A673 (cell line): ENCODE measurements at regions not wholly inside any gene's neighbourhood (a gene's known extent, or its start where the extent isn't known, plus 50 kb on each side); places are given as distances from the start of the nearest gene placed in this dataset.

Experiments used
- BruUV-seq: library from RNA; stranded (reverse); fragments of 400-500 nt; replicated peaks from 2 replicates; lab custom pipeline; 2021; lab: Mats Ljungman, UMichigan
- CTCF ChIA-PET: fragments of 300-600 bp; sonication (Branson Sonifier 250); formaldehyde crosslinking; loops from one replicate; lab custom pipeline; 2022; ENCODE audit warnings: antibody characterized with exemption; lab: Charles Lee
- POLR2A ChIA-PET: fragments of 300-600 bp; sonication (Branson Sonifier 250); formaldehyde crosslinking; loops from one replicate; lab custom pipeline; 2022; ENCODE audit warnings: antibody characterized with exemption; ENCODE audit not compliant: low non-redundant PET; lab: Charles Lee
- DNase-seq: peaks from one replicate; pipeline ENCODE4 v3.0.0-alpha.2; 2015; ENCODE audit warnings: low spot score
- H3K27ac ChIP-seq: fragments of 200-600 bp; sonication (generic); 2 replicates; pipeline ENCODE4 v1.5.1; 2016; ENCODE audit warnings: mixed run types, low read depth, mild to moderate bottlenecking, mixed read lengths, antibody characterized with exemption, low read length; ENCODE audit not compliant: poor library complexity, severe bottlenecking
- H3K27me3 ChIP-seq: fragments of 200-600 bp; sonication (generic); replicated peaks from 2 replicates; pipeline ENCODE4 v1.6.1; 2017; ENCODE audit warnings: mixed run types, low read depth, mild to moderate bottlenecking, mixed read lengths, antibody characterized with exemption, low read length; ENCODE audit not compliant: insufficient read depth, poor library complexity
- H3K36me3 ChIP-seq: fragments of 200-600 bp; sonication (generic); 2 replicates; pipeline ENCODE4 v1.6.1; 2016; ENCODE audit warnings: mixed run types, mild to moderate bottlenecking, mixed read lengths, antibody characterized with exemption, low read length; ENCODE audit not compliant: insufficient read depth, poor library complexity, severe bottlenecking
- H3K4me1 ChIP-seq: fragments of 200-600 bp; sonication (generic); 2 replicates; pipeline ENCODE4 v1.6.1; 2017; ENCODE audit warnings: mixed run types, mild to moderate bottlenecking, mixed read lengths, antibody characterized with exemption, low read length; ENCODE audit not compliant: insufficient read depth, poor library complexity, severe bottlenecking
- H3K4me3 ChIP-seq: fragments of 200-600 bp; sonication (generic); 2 replicates; pipeline ENCODE4 v1.5.1; 2016; ENCODE audit warnings: low read depth, mixed run types, mild to moderate bottlenecking, mixed read lengths, low read length; ENCODE audit not compliant: poor library complexity, severe bottlenecking
- H3K9me3 ChIP-seq: fragments of 200-600 bp; sonication (generic); 2 replicates; pipeline ENCODE4 v1.6.1; 2016; ENCODE audit warnings: mixed run types, low read depth, mild to moderate bottlenecking, mixed read lengths, antibody characterized with exemption, low read length; ENCODE audit not compliant: poor library complexity, severe bottlenecking
- CTCF ChIP-seq: fragments of 300-800, 200-600 bp; sonication (generic); conservative IDR thresholded peaks from 2 replicates; pipeline ENCODE4 v1.5.1; 2017; ENCODE audit warnings: low read depth, mild to moderate bottlenecking, antibody characterized with exemption, low read length, moderate library complexity, mixed read lengths
- EZH2 ChIP-seq: fragments of 200-600 bp; sonication (generic); IDR thresholded peaks from 2 replicates; pipeline ENCODE4 v1.6.1; 2017; ENCODE audit warnings: borderline replicate concordance, low read depth, mild to moderate bottlenecking, mixed read lengths, antibody characterized with exemption, low read length; ENCODE audit not compliant: poor library complexity, severe bottlenecking
- intact Hi-C: fragments of 100-400 bp; cut with micrococcal nuclease; formaldehyde crosslinking; loops from one replicate; pipeline ENCODE4 v1.10.0; 2022; ENCODE audit not compliant: unreplicated experiment

- intact Hi-C loops = no loop called here
- no TSS peak for BruUV-seq
- CTCF ChIA-PET = no interaction called here
- H3K9me3 ChIP-seq = no peaks in the 10 kb centered on the region
- no peak overlapping the region for H3K4me3 ChIP-seq
- H3K27ac ChIP-seq = no peak overlapping the region
- TF ChIP-seq EZH2 = no peak
- TF ChIP-seq CTCF = no peak
- no peaks in the 10 kb centered on the region for H3K4me1 ChIP-seq
- POLR2A ChIA-PET = no interaction called here
- no peak for DNase-seq
- no peaks in the 10 kb centered on the region for H3K36me3 ChIP-seq
- H3K27me3 ChIP-seq = no peaks in the 10 kb centered on the region
Measured at GRCh38 chr11:29268733-29269132, 748.1 kb downstream of the KCNA4 start.

GRCh38 chr11:29265792-29266191, 751.0 kb downstream of the KCNA4 start:
- DNase-seq = no peak
- POLR2A ChIA-PET = interaction anchor here (0.7 kb wide), 2 partner anchors 221 to 1759 kb away, joined by 4 read pairs; partner anchors contain the start of gene LIN7C
- H3K36me3 ChIP-seq = no peaks in the 10 kb centered on the region
- H3K27me3 ChIP-seq = no peaks in the 10 kb centered on the region
- H3K27ac ChIP-seq = no peak overlapping the region
- H3K9me3 ChIP-seq = no peaks in the 10 kb centered on the region
- H3K4me1 ChIP-seq = no peaks in the 10 kb centered on the region
- CTCF ChIA-PET = interaction anchor here (0.6 kb wide), 1 partner anchor 1665 kb away, joined by 4 read pairs; no protein-coding TSS in a partner anchor
- intact Hi-C loops = no loop called here
- H3K4me3 ChIP-seq = no peak overlapping the region
- BruUV-seq = no TSS peak
- TF ChIP-seq CTCF (no peak), EZH2 (no peak)

- no peak for DNase-seq
- ChIA-PET POLR2A (interaction anchor here (0.7 kb wide), 1 partner anchor 1759 kb away, joined by 4 read pairs; the partner anchor contains the start of gene LIN7C), CTCF (no interaction called here)
- no TSS peak for BruUV-seq
- TF ChIP-seq CTCF (no peak), EZH2 (no peak)
- intact Hi-C loops = no loop called here
- Histone ChIP-seq H3K4me3 (no peak overlapping the region), H3K4me1 (no peaks in the 10 kb centered on the region), H3K36me3 (no peaks in the 10 kb centered on the region), H3K27ac (no peak overlapping the region), H3K27me3 (no peaks in the 10 kb centered on the region), H3K9me3 (no peaks in the 10 kb centered on the region)
Measured at GRCh38 chr11:29265381-29265780, 751.4 kb downstream of the KCNA4 start.
